ENCODE measurements at regions not wholly inside any gene's neighbourhood (a gene's known extent, or its start where the extent isn't known, plus 50 kb on each side); places are given as distances from the start of the nearest gene placed in this dataset.
A peak's percentile ranks its signal among the peaks of the same experiment; 100 is the strongest.

DNA sequence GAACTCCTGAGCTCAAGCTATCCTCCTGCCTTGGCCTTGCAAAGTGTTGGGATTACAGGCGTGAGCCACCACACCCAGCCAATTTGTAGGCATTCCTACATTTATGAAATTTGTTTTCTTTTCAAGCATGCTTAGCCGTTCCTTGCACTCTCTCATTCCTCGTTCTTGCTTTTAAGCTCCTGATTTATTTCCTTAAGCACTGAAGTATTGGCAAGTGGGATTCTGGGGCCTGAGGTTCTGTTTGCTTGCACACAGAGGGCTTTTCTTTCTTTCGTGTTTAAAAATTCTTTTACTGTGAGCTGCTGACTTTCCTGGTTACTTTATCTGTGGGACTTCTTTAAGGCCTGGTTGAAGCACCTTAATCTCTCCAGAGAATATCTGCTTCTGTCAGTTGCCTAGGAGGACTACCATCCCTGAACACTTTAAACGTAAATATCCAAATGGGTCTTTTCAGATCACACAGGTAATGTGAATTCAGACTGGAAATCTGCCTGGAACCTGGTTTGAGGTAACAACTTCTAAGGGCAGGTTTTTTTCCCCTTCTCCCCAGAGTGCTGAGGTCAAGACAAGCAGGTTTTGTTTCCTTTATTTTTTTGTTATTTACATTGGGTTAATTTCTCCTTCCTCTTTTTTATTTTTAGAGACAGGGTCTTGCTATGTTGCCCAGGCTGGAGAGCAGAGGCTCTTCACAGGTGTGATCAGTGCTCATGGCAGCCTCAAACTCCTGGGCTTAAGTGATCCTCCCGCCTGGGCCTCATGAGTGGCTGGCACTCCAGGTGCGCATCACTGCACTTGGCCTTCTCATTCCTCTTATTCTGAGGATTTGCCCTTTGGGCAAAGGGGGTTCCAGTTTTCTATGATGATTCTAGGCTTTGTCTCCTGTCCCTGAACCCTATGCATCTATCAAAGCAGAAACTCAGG lies 102.9 kb downstream of the PFKFB3 start:
- in situ Hi-C loops (cut with HindIII; ENCODE audit: low pct_unique_long_range_greater_than_20kb, low sequenced_read_pairs): no loop called here
- no peak for DNase-seq (ENCODE audit: low read depth)

DNA sequence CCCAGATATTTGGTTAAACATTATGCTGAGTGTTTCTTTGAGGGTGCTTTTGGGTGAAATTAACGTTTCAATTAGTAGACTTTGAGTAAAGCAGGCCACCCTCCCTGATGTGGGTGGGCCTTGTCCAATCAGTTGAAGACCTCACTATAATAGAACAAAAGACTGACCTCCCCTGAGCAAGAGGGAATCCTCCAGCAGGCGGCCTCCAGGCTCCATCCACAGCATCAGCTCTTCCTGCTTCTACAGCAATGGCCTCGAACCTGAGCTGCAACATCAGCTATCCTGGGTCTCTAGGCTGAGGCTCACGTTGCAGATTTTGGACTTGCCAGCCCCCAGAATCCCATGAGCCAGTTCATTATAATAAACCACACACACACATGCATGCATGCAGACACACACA lies 104.2 kb downstream of the PFKFB3 start:
- no peak for DNase-seq (ENCODE audit: low read depth)
- in situ Hi-C loops (cut with HindIII; ENCODE audit: low pct_unique_long_range_greater_than_20kb, low sequenced_read_pairs): no loop called here

- no peak for DNase-seq (ENCODE audit: low read depth)
- in situ Hi-C loops (cut with HindIII; ENCODE audit: low pct_unique_long_range_greater_than_20kb, low sequenced_read_pairs): no loop called here
These were observed 107.1 kb downstream of the PFKFB3 start for GRCh38 chr10:6309816-6310215.

DNA sequence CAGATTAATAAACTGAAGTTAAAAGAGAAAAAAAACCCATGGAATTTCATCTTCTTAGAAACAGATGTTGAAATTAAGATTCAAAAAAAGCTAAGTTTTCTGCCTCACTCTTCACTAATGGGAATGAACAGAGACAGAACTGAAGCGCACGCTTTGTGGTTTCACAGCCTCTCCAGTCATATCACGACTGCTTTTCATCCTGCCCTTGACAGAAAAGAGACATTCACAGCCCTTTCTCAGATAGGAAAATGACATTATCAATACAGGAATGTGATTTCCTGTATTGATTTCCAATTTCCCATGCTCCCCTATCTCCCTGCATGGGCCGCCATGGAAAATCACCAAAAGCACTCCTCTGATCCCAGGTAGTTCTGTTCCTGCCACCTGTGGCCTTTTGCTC lies 108.2 kb downstream of the PFKFB3 start:
- no peak for DNase-seq (ENCODE audit: low read depth)
- in situ Hi-C loops (cut with HindIII; ENCODE audit: low pct_unique_long_range_greater_than_20kb, low sequenced_read_pairs): no loop called here

- DNase-seq (ENCODE audit: low read depth): no peak
- in situ Hi-C loops (cut with HindIII; ENCODE audit: low pct_unique_long_range_greater_than_20kb, low sequenced_read_pairs): no loop called here
These were observed 109.1 kb downstream of the PFKFB3 start for GRCh38 chr10:6311700-6312330.

DNA sequence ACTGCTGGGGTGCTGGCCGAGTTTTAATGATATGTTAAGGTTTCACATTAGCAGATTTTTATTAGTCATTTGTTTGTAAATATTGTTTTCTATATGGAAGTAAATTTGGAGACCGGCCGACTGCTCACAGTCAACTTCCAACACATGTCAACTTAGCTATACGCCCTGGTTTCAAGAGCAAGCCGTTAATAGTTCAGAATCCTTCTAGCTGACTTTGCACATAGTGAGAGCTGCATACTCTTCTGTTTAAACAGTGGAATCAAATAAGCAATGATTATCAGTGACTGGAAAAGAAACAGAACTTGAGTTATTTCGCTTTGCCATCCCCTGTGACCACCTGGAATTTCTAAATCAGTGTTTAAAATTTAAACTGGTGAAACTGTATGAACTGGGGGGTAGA lies 109.9 kb downstream of the PFKFB3 start:
- in situ Hi-C loops (cut with HindIII; ENCODE audit: low pct_unique_long_range_greater_than_20kb, low sequenced_read_pairs): no loop called here
- DNase-seq (ENCODE audit: low read depth): no peak

GRCh38 chr10:6313111-6313895 lies 110.6 kb downstream of the PFKFB3 start:
- DNase-seq (ENCODE audit: low read depth): no peak
- in situ Hi-C loops (cut with HindIII; ENCODE audit: low pct_unique_long_range_greater_than_20kb, low sequenced_read_pairs): no loop called here

DNA sequence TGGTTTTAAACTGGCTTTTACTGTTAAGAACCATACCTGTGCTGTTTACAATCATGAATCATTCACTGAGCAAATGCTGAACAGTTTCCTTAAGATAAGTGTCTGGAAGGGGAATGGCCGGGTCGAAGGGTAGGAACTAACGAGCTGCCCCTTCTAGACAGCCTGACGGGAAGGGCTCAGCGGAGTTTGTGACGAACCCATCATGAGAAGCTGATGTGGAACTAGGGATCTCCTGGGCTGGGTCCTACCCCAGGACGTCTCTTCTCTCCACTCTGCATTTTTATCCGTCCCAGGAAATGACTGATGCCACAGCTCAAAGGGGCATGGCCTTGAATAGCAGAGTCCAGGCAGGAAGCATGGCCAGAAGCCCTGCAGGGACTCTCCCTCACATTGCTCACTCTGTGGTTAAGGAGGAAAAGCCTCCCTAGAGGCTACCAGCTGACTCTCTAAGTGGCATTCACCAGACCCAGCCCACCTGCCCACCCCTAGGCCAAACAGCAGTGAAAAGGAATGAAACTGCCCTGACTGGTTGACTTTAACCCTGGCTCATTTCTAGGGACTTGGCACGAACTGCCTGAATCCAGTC lies 112.0 kb downstream of the PFKFB3 start:
- in situ Hi-C loops (cut with HindIII; ENCODE audit: low pct_unique_long_range_greater_than_20kb, low sequenced_read_pairs): no loop called here
- no peak for DNase-seq (ENCODE audit: low read depth)

DNA sequence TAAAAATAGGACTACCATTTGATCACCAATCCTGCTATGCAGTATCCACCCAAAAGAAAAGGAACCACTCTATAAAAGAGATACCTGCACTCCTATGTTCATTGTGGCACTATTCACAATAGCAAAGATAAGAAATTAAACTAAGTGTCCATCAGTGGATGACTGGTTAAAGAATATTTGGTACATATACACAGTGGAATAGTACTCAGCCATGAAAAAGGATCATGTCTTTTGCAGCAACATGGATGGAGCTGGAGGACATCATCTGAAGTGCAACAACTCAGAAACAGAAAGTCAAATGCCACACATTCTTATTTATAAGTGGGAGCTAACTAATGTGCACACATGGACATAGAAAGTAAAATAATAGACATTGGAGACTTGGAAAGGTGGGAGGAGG lies 116.4 kb downstream of the PFKFB3 start:
- no peak for DNase-seq (ENCODE audit: low read depth)
- in situ Hi-C loops (cut with HindIII; ENCODE audit: low pct_unique_long_range_greater_than_20kb, low sequenced_read_pairs): no loop called here

GRCh38 chr10:6320320-6321010 lies 117.7 kb downstream of the PFKFB3 start:
- in situ Hi-C loops (cut with HindIII; ENCODE audit: low pct_unique_long_range_greater_than_20kb, low sequenced_read_pairs): no loop called here
- DNase-seq (ENCODE audit: low read depth): peak; percentile 24

DNA sequence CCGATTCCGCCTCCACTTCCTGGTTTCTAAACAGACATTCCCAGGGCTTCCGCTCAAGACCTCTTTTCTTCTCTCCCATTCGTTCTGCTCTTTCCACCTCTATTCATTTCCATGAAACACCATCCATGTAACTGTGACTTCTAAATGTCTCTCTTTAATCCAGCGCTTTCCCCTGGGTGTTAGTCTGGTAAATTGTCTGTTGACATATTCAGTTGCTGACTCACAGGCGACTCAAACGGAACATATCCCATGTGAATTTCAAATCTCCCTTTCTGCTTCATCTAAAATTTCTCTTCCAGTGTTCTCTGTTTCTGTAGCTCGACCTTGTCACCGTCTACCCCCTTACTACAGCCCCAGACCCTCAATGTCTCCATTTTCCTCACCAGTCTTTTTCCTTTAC lies 119.1 kb downstream of the PFKFB3 start:
- DNase-seq (ENCODE audit: low read depth): peak; percentile 41
- in situ Hi-C loops (cut with HindIII; ENCODE audit: low pct_unique_long_range_greater_than_20kb, low sequenced_read_pairs): no loop called here

GRCh38 chr10:6322805-6323204 lies 120.1 kb downstream of the PFKFB3 start:
- no peak for DNase-seq (ENCODE audit: low read depth)
- in situ Hi-C loops (cut with HindIII; ENCODE audit: low pct_unique_long_range_greater_than_20kb, low sequenced_read_pairs): no loop called here

- DNase-seq (ENCODE audit: low read depth): no peak
- in situ Hi-C loops (cut with HindIII; ENCODE audit: low pct_unique_long_range_greater_than_20kb, low sequenced_read_pairs): no loop called here
These were observed 125.4 kb downstream of the PFKFB3 start for GRCh38 chr10:6327961-6328698.

- no peak for DNase-seq (ENCODE audit: low read depth)
- in situ Hi-C loops (cut with HindIII; ENCODE audit: low pct_unique_long_range_greater_than_20kb, low sequenced_read_pairs): no loop called here
These were observed 126.1 kb downstream of the PFKFB3 start for GRCh38 chr10:6328699-6329423.

GRCh38 chr10:6333086-6333485 lies 130.4 kb downstream of the PFKFB3 start:
- DNase-seq (ENCODE audit: low read depth): no peak
- in situ Hi-C loops (cut with HindIII; ENCODE audit: low pct_unique_long_range_greater_than_20kb, low sequenced_read_pairs): no loop called here

- DNase-seq (ENCODE audit: low read depth): no peak
- in situ Hi-C loops (cut with HindIII; ENCODE audit: low pct_unique_long_range_greater_than_20kb, low sequenced_read_pairs): no loop called here
These were observed 131.2 kb downstream of the PFKFB3 start for GRCh38 chr10:6333973-6334372.

- in situ Hi-C loops (cut with HindIII; ENCODE audit: low pct_unique_long_range_greater_than_20kb, low sequenced_read_pairs): no loop called here
These were observed 133.3 kb downstream of the PFKFB3 start for GRCh38 chr10:6336016-6336415.

More at GRCh38 chr10:6336016-6336415, 133.3 kb downstream of the PFKFB3 start:
- DNase-seq (ENCODE audit: low read depth): no peak

All from Caki2 (cell line).